Upper lobe of left lung (tissue), 6 donors: ENCODE measurements at regions not wholly inside any gene's neighbourhood (a gene's known extent, or its start where the extent isn't known, plus 50 kb on each side); places are given as distances from the start of the nearest gene placed in this dataset.

ENCODE experiments used
- ATAC-seq, 2 donors: fragments of 200-7000 bp; cut with Tn5 transposase; one replicate each; pipeline ENCODE4 v1.9.1; 2022; ENCODE audit warnings: mild to moderate bottlenecking in 2 of 2, moderate library complexity in 2 of 2; ENCODE audit not compliant: low FRiP score in 2 of 2
- DNase-seq, 2 donors: peaks; one replicate each; pipeline ENCODE4 v3.0.0-alpha.2; 2019 to 2020
- H3K27ac ChIP-seq, 4 donors: fragments of 200-600 bp; sonication (generic); one replicate each; pipeline ENCODE4 v1.5.1; 2016 to 2019
- H3K27me3 ChIP-seq, 4 donors: fragments of 200-600 bp; sonication (generic); one replicate each; pipeline ENCODE4 v1.5.1; 2017 to 2019
- H3K36me3 ChIP-seq, 4 donors: fragments of 200-600 bp; sonication (generic); one replicate each; pipeline ENCODE4 v1.5.1; 2016 to 2019
- H3K4me1 ChIP-seq, 4 donors: fragments of 200-600 bp; sonication (generic); one replicate each; pipeline ENCODE4 v1.5.1; 2018 to 2019
- H3K4me3 ChIP-seq, 4 donors: fragments of 200-600 bp; sonication (generic); one replicate each; pipeline ENCODE4 v1.5.1; 2017 to 2019; ENCODE audit warnings: mild to moderate bottlenecking in 2 of 4, moderate library complexity in 1 of 4
- H3K9me3 ChIP-seq, 4 donors: fragments of 200-600 bp; sonication (generic); one replicate each; pipeline ENCODE4 v1.5.1; 2018 to 2019
- EP300 ChIP-seq, 4 donors: sonication (generic); formaldehyde crosslinking; IDR thresholded peaks; one replicate each; pipeline ENCODE4 v1.5.1; 2017; ENCODE audit warnings: antibody characterized with exemption in 4 of 4, control low read depth in 2 of 4
- POLR2A ChIP-seq, 4 donors: fragments of 450-650 bp; IDR thresholded peaks; one replicate each; pipeline ENCODE4 v1.5.1; 2016 to 2017; ENCODE audit warnings: antibody characterized with exemption in 4 of 4, mild to moderate bottlenecking in 2 of 4
- POLR2AphosphoS5 ChIP-seq, 2 donors: sonication (generic); formaldehyde crosslinking; IDR thresholded peaks; one replicate each; pipeline ENCODE4 v1.5.1; 2017; ENCODE audit warnings: antibody characterized with exemption in 2 of 2
- WGBS, 2 donors: methylation state at CpG; one replicate each; pipeline ENCODE4 v1.1.5; 2017 to 2018; 5-methylcytosine and 5-hydroxymethylcytosine counted together
- TF ChIP-seq, protein P1 (sequence below), 6 experiments: fragments of 450-650 bp in 4 of 6; fragments of 200-600 bp in 2 of 6; sonication (generic) in 2 of 6; IDR thresholded peaks; one replicate each; pipeline ENCODE4 v1.5.1; 2016 to 2019; ENCODE audit warnings: antibody characterized with exemption in 6 of 6
- donor health status: DM: no; HTN: no; CAD: no; lungs with moderate emphysema.
- donor health status: DM: no; HTN: yes; CAD: no; lungs with severe emphysema.

DNA sequence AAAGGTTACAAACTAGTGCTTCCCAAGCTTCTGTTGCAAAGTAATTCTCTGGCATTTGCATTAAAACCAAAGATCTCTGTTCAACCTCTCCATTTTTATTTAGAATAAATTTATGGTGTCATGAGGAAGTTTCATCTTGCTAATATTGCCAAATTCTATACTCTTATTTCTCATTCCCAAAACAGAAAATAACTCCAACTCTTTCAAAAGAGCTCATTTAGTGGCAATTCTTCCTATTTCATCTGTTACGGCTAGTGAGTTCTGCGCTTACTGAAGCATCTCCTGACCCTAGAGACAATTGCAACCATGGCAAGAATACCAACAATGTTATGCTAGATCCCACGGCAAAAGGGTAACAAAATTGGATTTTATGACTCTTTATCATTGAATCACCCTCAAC, 97.0 kb downstream of the HINT1 start:
- Histone ChIP-seq H3K4me1 (no peaks in the 10 kb centered on the region), H3K4me3 (no peak overlapping the region), H3K9me3 (peaks cover 3 to 9% (median 7%) of the 10 kb centered on the region in 4 donors), H3K36me3 (no peaks in the 10 kb centered on the region), H3K27ac (no peak overlapping the region), H3K27me3 (no peaks in the 10 kb centered on the region)
- DNase-seq (no peak), ATAC-seq (no peak)
- WGBS, 2 donors, result 70 to 78% methylated on average over 3 of the region's 3 CpGs
- TF ChIP-seq POLR2A (IDR thresholded peaks at IDR 0.05) (no peak), POLR2AphosphoS5 (IDR thresholded peaks at IDR 0.05) (no peak), EP300 (IDR thresholded peaks at IDR 0.05) (no peak)
- TF ChIP-seq, protein P1, sequence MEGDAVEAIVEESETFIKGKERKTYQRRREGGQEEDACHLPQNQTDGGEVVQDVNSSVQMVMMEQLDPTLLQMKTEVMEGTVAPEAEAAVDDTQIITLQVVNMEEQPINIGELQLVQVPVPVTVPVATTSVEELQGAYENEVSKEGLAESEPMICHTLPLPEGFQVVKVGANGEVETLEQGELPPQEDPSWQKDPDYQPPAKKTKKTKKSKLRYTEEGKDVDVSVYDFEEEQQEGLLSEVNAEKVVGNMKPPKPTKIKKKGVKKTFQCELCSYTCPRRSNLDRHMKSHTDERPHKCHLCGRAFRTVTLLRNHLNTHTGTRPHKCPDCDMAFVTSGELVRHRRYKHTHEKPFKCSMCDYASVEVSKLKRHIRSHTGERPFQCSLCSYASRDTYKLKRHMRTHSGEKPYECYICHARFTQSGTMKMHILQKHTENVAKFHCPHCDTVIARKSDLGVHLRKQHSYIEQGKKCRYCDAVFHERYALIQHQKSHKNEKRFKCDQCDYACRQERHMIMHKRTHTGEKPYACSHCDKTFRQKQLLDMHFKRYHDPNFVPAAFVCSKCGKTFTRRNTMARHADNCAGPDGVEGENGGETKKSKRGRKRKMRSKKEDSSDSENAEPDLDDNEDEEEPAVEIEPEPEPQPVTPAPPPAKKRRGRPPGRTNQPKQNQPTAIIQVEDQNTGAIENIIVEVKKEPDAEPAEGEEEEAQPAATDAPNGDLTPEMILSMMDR (IDR thresholded peaks at IDR 0.05), result no peak

DNA sequence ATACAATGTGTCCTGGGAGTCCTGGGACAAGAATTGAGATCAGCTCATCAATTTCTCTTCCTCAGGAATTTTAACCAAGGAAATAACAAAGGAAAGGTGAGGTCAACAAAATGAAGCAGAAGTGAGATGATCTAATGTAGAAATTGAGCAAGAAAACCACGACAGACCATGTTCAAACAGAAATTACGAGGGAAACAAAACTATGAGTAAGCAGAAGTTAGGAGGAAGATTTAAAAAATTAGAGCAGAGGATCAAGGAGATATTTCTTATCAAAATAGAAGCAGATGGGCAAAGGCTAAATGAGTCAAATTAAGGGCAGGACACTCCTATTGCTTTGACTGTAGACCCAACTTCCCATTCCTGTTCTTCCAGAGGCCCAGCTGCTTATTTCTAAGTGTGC, 97.4 kb downstream of the HINT1 start:
- WGBS, 2 donors, result 52 to 56% methylated on average over 2 of the region's 2 CpGs
- TF ChIP-seq POLR2A (IDR thresholded peaks at IDR 0.05), result no peak
- TF ChIP-seq, protein P1 (IDR thresholded peaks at IDR 0.05), result no peak
- no peak for TF ChIP-seq POLR2AphosphoS5 (IDR thresholded peaks at IDR 0.05)
- no peak for TF ChIP-seq EP300 (IDR thresholded peaks at IDR 0.05)
- no peak overlapping the region for H3K27ac ChIP-seq
- DNase-seq (no peak), ATAC-seq (no peak)
- H3K4me1 ChIP-seq, result no peaks in the 10 kb centered on the region
- H3K9me3 ChIP-seq, result peaks cover 3 to 9% (median 7%) of the 10 kb centered on the region in 4 donors
- no peaks in the 10 kb centered on the region for H3K36me3 ChIP-seq
- no peaks in the 10 kb centered on the region for H3K27me3 ChIP-seq
- no peak overlapping the region for H3K4me3 ChIP-seq

DNA sequence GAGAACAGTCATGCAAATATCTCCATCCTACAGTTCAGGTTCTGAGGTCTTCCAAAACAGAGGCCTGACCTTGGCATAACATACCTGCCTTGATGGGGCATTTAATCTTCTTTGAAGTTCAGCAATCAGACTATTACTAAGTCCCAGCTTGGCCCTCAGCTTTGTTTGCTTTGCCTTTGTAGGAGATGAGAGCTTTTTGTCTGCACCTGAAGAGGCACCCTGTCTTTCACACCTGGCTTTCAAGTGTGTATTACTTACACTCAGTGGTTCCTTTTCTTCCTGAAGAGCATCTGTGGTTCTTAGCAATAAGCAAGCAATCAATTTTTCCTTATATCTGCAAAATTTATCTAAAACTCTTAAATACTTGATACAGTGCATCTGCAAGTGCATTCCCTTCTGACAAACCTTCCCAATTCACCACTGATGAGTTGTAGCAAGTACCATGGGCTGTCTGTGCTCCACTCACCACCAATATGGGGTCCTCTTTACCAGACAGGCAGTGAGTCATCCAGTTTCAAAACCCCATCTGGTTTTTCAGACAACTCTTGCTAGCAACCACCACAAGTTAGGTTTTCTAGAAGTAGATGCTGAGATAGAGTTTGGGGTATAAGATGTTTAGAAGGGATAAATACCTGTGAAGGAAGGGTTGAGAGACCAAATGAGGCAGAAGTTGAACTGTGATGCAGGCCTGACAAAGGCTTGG, 100.2 kb downstream of the HINT1 start:
- ATAC-seq (no peak), DNase-seq (no peak)
- H3K27me3 ChIP-seq, result no peaks in the 10 kb centered on the region
- H3K36me3 ChIP-seq, result no peaks in the 10 kb centered on the region
- TF ChIP-seq EP300 (IDR thresholded peaks at IDR 0.05) (no peak), POLR2A (IDR thresholded peaks at IDR 0.05) (no peak), POLR2AphosphoS5 (IDR thresholded peaks at IDR 0.05) (no peak)
- TF ChIP-seq, protein P1 (IDR thresholded peaks at IDR 0.05), result no peak
- no peak overlapping the region for H3K4me3 ChIP-seq
- peaks cover 3 to 9% (median 7%) of the 10 kb centered on the region in 4 donors for H3K9me3 ChIP-seq
- no peak overlapping the region for H3K27ac ChIP-seq
- H3K4me1 ChIP-seq, result no peaks in the 10 kb centered on the region

DNA sequence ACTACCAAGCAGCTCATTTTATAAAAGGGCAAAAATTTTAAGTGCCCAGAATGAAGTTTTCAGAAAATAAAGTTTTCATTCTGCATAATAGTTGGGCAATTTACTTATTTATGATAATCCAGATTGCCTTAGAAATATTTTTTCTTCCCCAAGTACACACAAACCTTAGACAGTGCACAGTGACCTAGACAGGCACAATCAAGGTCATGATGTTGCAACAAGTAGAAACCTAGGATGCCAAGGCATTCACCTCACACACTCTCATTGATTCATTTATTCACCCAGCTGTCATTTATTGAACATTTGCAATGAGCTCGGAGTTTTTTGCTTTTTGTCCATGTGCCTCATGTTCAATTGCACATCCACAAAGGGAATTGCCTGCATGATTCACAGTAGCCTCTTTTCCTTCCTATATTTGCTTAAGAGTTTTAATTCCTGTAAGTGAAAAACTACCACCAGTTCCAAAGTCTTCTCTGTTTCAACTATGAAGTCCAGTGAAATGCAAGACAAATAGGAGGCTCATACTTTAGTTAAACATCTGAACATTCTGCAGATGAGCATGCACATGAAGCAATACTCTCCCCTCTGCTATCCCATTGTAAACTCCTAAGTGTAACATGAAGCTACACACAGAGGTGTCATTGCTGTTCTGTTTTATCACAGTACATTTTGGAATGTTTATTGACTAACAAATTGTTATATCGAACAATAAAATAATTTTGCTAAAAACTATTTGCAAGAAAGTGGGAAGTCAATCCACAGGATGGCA, 122.9 kb downstream of the HINT1 start:
- no peaks in the 10 kb centered on the region for H3K36me3 ChIP-seq
- no peak overlapping the region for H3K4me3 ChIP-seq
- 90 to 94% methylated on average over 2 of the region's 2 CpGs for WGBS, 2 donors
- no peaks in the 10 kb centered on the region for H3K4me1 ChIP-seq
- no peaks in the 10 kb centered on the region for H3K9me3 ChIP-seq
- TF ChIP-seq, protein P1 (IDR thresholded peaks at IDR 0.05), result no peak
- no peak for TF ChIP-seq EP300 (IDR thresholded peaks at IDR 0.05)
- TF ChIP-seq POLR2AphosphoS5 (IDR thresholded peaks at IDR 0.05), result no peak
- TF ChIP-seq POLR2A (IDR thresholded peaks at IDR 0.05), result no peak
- H3K27ac ChIP-seq, result no peak overlapping the region
- ATAC-seq, result no peak
- no peak for DNase-seq
- H3K27me3 ChIP-seq, result no peaks in the 10 kb centered on the region
